H9 (cell line): ENCODE measurements at regions not wholly inside any gene's neighbourhood (a gene's known extent, or its start where the extent isn't known, plus 50 kb on each side); places are given as distances from the start of the nearest gene placed in this dataset.

ENCODE experiments used
- DNase-seq: peaks from one replicate; pipeline ENCODE4 v3.0.0-alpha.2; 2017
- H2AFZ ChIP-seq: one replicate; pipeline ENCODE4 v1.6.1; 2013; ENCODE audit warnings: mild to moderate bottlenecking, low read length, control low read depth, moderate library complexity
- H2AK5ac ChIP-seq: 2 replicates; pipeline ENCODE4 v1.6.1; 2013; ENCODE audit warnings: low read length, control low read depth, mixed read lengths; ENCODE audit not compliant: insufficient read length
- H2BK120ac ChIP-seq: one replicate; pipeline ENCODE4 v1.6.1; 2013; ENCODE audit warnings: low read depth, mild to moderate bottlenecking, low read length, control low read depth, inconsistent platforms; ENCODE audit not compliant: poor library complexity, severe bottlenecking
- H2BK12ac ChIP-seq: 2 replicates; pipeline ENCODE4 v1.6.1; 2013; ENCODE audit warnings: low read length, control low read depth, mixed read lengths, low read depth; ENCODE audit not compliant: insufficient read length
- H2BK15ac ChIP-seq: 2 replicates; pipeline ENCODE4 v1.6.1; 2013; ENCODE audit warnings: low read depth, low read length, control low read depth
- H2BK20ac ChIP-seq: one replicate; pipeline ENCODE4 v1.6.1; 2013; ENCODE audit warnings: low read depth, mild to moderate bottlenecking, low read length, control low read depth, inconsistent platforms; ENCODE audit not compliant: poor library complexity, severe bottlenecking
- H2BK5ac ChIP-seq: 2 replicates; pipeline ENCODE4 v1.6.1; 2013; ENCODE audit warnings: low read length, control low read depth, mixed read lengths; ENCODE audit not compliant: insufficient read length
- H3K14ac ChIP-seq: 2 replicates; pipeline ENCODE4 v1.6.1; 2013; ENCODE audit warnings: low read length, control low read depth; ENCODE audit not compliant: insufficient read depth
- H3K18ac ChIP-seq: 2 replicates; pipeline ENCODE4 v1.6.1; 2013; ENCODE audit warnings: low read depth, mild to moderate bottlenecking, mixed read lengths, low read length, control low read depth; ENCODE audit not compliant: insufficient read length
- H3K23ac ChIP-seq: 2 replicates; pipeline ENCODE4 v1.6.1; 2013; ENCODE audit warnings: low read length, control low read depth, mixed read lengths, low read depth; ENCODE audit not compliant: insufficient read length
- H3K23me2 ChIP-seq: 2 replicates; pipeline ENCODE4 v1.6.1; 2013; ENCODE audit warnings: low read depth, mild to moderate bottlenecking, mixed read lengths, low read length, control low read depth; ENCODE audit not compliant: insufficient read length, poor library complexity, severe bottlenecking
- H3K27ac ChIP-seq: 2 replicates; pipeline ENCODE4 v1.5.1; 2013; ENCODE audit warnings: low read length, control low read depth, mixed read lengths, low read depth; ENCODE audit not compliant: insufficient read length
- H3K27me3 ChIP-seq: 2 replicates; pipeline ENCODE4 v1.6.1; 2013; ENCODE audit warnings: low read length, control low read depth, inconsistent platforms; ENCODE audit not compliant: insufficient read depth
- H3K4ac ChIP-seq: 2 replicates; pipeline ENCODE4 v1.6.1; 2013; ENCODE audit warnings: low read depth, mild to moderate bottlenecking, control low read depth, inconsistent platforms, low read length, moderate library complexity
- H3K4me1 ChIP-seq: 2 replicates; pipeline ENCODE4 v1.6.1; 2013; ENCODE audit warnings: low read length, control low read depth, inconsistent platforms; ENCODE audit not compliant: insufficient read depth
- H3K4me2 ChIP-seq: 2 replicates; pipeline ENCODE4 v1.6.1; 2013; ENCODE audit warnings: low read length, control low read depth, mixed read lengths; ENCODE audit not compliant: insufficient read length, insufficient read depth
- H3K56ac ChIP-seq: 2 replicates; pipeline ENCODE4 v1.6.1; 2013; ENCODE audit warnings: low read depth, mild to moderate bottlenecking, mixed read lengths, low read length, control low read depth; ENCODE audit not compliant: insufficient read length
- H3K79me1 ChIP-seq: 2 replicates; pipeline ENCODE4 v1.6.1; 2013; ENCODE audit warnings: low read depth, mild to moderate bottlenecking, moderate library complexity, low read length, control low read depth, inconsistent platforms; ENCODE audit not compliant: insufficient read depth, poor library complexity, severe bottlenecking
- H3K79me2 ChIP-seq: 2 replicates; pipeline ENCODE4 v1.6.1; 2013; ENCODE audit warnings: low read length, control low read depth, inconsistent platforms; ENCODE audit not compliant: insufficient read depth
- H3K9ac ChIP-seq: 2 replicates; pipeline ENCODE4 v1.6.1; 2013; ENCODE audit warnings: low read length, control low read depth, mixed read lengths; ENCODE audit not compliant: insufficient read length; ENCODE audit errors: extremely low read depth
- H3K9me3 ChIP-seq: one replicate; pipeline ENCODE4 v1.6.1; 2013; ENCODE audit warnings: low read depth, low read length, inconsistent platforms; ENCODE audit not compliant: control insufficient read depth
- H3T11ph ChIP-seq: one replicate; pipeline ENCODE4 v1.6.1; 2013; ENCODE audit warnings: mild to moderate bottlenecking, low read length, control low read depth, inconsistent platforms
- H4K20me1 ChIP-seq: one replicate; pipeline ENCODE4 v1.6.1; 2013; ENCODE audit not compliant: control insufficient read depth, insufficient read length, insufficient read depth
- H4K5ac ChIP-seq: 2 replicates; pipeline ENCODE4 v1.6.1; 2013; ENCODE audit warnings: low read depth, mild to moderate bottlenecking, mixed read lengths, low read length, control low read depth; ENCODE audit not compliant: insufficient read length
- H4K8ac ChIP-seq: replicated peaks from 2 replicates; pipeline ENCODE4 v1.6.1; 2013; ENCODE audit warnings: low read length, control low read depth, mixed read lengths, low read depth; ENCODE audit not compliant: insufficient read length
- H4K91ac ChIP-seq: 2 replicates; pipeline ENCODE4 v1.6.1; 2013; ENCODE audit warnings: low read depth, mild to moderate bottlenecking, moderate library complexity, mixed read lengths, low read length, control low read depth; ENCODE audit not compliant: insufficient read length
- H3K27ac Mint-ChIP-seq, 3 experiments: 2 replicates in 2 of 3; 3 replicates in 1 of 3; pipeline ENCODE4 v1.8.0; 2020 to 2021; ENCODE audit warnings: mixed read lengths in 3 of 3, mild to moderate bottlenecking in 1 of 3, moderate library complexity in 1 of 3
- H3K27me3 Mint-ChIP-seq: 2 replicates; pipeline ENCODE4 v1.8.0; 2021; ENCODE audit warnings: low read depth, mild to moderate bottlenecking, moderate library complexity, mixed read lengths
- H3K36me3 Mint-ChIP-seq, 3 experiments: 2 replicates in 2 of 3; 3 replicates in 1 of 3; pipeline ENCODE4 v1.8.0; 2020 to 2021; ENCODE audit warnings: low read depth in 3 of 3, mixed read lengths in 3 of 3; ENCODE audit not compliant: insufficient read depth in 1 of 3
- H3K4me1 Mint-ChIP-seq, 2 experiments: 2 replicates each; pipeline ENCODE4 v1.8.0; 2020; ENCODE audit warnings: mixed read lengths in 2 of 2
- H3K4me3 Mint-ChIP-seq, 2 experiments: 2 replicates in 1 of 2; 3 replicates in 1 of 2; pipeline ENCODE4 v1.8.0; 2020 to 2021; ENCODE audit warnings: mild to moderate bottlenecking in 2 of 2, mixed read lengths in 2 of 2, moderate library complexity in 1 of 2
- H3K9me3 Mint-ChIP-seq, 2 experiments: 2 replicates in 1 of 2; 3 replicates in 1 of 2; pipeline ENCODE4 v1.8.0; 2020; ENCODE audit warnings: mild to moderate bottlenecking in 2 of 2, mixed read lengths in 2 of 2, moderate library complexity in 1 of 2
- CTCF ChIP-seq: fragments of 200-600 bp; sonication (generic); conservative IDR thresholded peaks from 3 replicates; pipeline ENCODE4 v1.8.0; 2021; ENCODE audit warnings: antibody characterized with exemption, mild to moderate bottlenecking
- WGBS: extraction: QIAGEN DNeasy Blood & Tissue Kit; methylation state at CpG from one replicate; pipeline ENCODE4 v1.1.7; 2013; ENCODE audit warnings: missing lambda C conversion rate, low lambda C conversion rate, mixed read lengths; ENCODE audit not compliant: insufficient read length; ENCODE audit errors: extremely low coverage; 5-methylcytosine and 5-hydroxymethylcytosine counted together

GRCh38 chr12:75623631-75624154 is 112.3 kb upstream of the KRR1 start:
- H3K27ac Mint-ChIP-seq: peak overlapping the region; percentile 45 to 92 (median 53); a peak in 6 of 7 replicates
- H3K9me3 ChIP-seq: no peaks in the 10 kb centered on the region
- no peaks in the 10 kb centered on the region for H3K79me1 ChIP-seq
- H4K5ac ChIP-seq: no peak overlapping the region
- no peak overlapping the region for H3K56ac ChIP-seq
- no peaks in the 10 kb centered on the region for H4K20me1 ChIP-seq
- no peak overlapping the region for H2BK20ac ChIP-seq
- no peak overlapping the region for H3T11ph ChIP-seq
- H2AK5ac ChIP-seq: no peak overlapping the region
- H3K23me2 ChIP-seq: no peaks in the 10 kb centered on the region
- no peak overlapping the region for H3K4me3 Mint-ChIP-seq
- H2BK120ac ChIP-seq: no peak overlapping the region
- H3K23ac ChIP-seq: no peak overlapping the region
- no peak overlapping the region for H4K91ac ChIP-seq
- no peaks in the 10 kb centered on the region for H3K27me3 ChIP-seq
- no peak overlapping the region for H3K18ac ChIP-seq
- no peak overlapping the region for H3K4ac ChIP-seq
- no peaks in the 10 kb centered on the region for H3K79me2 ChIP-seq
- no CpG with 5 or more reads among the region's 4 CpGs for WGBS
- no peak overlapping the region for H3K9ac ChIP-seq
- H3K4me1 ChIP-seq: peaks cover 4% of the 10 kb centered on the region; the same call in 1 of the 2 replicates
- TF ChIP-seq CTCF: peak; percentile 65
- H3K9me3 Mint-ChIP-seq: peaks cover 0 to 2% of the 10 kb centered on the region in 2 experiments; a peak in 1 of 5 replicates
- H3K14ac ChIP-seq: no peak overlapping the region
- H3K4me1 Mint-ChIP-seq: peaks cover 20 to 25% of the 10 kb centered on the region in 2 experiments
- H3K27me3 Mint-ChIP-seq: no peaks in the 10 kb centered on the region; the same call in 1 of the 2 replicates
- H3K4me2 ChIP-seq: no peak overlapping the region
- H3K27ac ChIP-seq: no peak overlapping the region
- peaks cover 0 to 2% (median 0%) of the 10 kb centered on the region in 3 experiments; a peak in 2 of 7 replicates for H3K36me3 Mint-ChIP-seq
- H2BK5ac ChIP-seq: no peak overlapping the region
- DNase-seq: peak; percentile 46
- H2BK12ac ChIP-seq: no peak overlapping the region
- H2AFZ ChIP-seq: no peak overlapping the region
- H4K8ac ChIP-seq: no peak overlapping the region
- H2BK15ac ChIP-seq: no peak overlapping the region
